Fibroblast of the conjunctiva (primary cell): ENCODE measurements at regions not wholly inside any gene's neighbourhood (a gene's known extent, or its start where the extent isn't known, plus 50 kb on each side); places are given as distances from the start of the nearest gene placed in this dataset.

Source experiments
- DNase-seq: peaks from one replicate; pipeline ENCODE4 v3.0.0-alpha.2; 2010; ENCODE audit warnings: low read depth

DNA sequence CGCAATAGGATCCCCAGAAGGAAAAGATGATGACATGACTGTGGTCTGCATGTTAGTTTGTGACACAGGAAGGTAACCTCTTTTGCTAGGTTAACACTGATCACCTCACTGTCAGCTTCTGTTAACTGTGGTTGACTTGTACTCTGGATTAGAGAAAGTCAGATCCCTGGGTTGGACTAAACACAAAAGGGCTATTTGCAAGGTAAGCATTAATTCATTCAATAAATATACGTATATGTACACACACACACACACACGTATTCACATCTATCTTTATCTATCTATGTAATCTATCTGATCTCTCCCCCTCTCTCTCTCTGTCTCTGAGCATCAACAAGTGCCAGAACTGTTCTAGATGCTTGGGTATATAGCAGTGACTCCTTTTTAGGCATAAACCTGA, 136.1 kb upstream of the SNX19 start:
- DNase-seq: no peak

DNA sequence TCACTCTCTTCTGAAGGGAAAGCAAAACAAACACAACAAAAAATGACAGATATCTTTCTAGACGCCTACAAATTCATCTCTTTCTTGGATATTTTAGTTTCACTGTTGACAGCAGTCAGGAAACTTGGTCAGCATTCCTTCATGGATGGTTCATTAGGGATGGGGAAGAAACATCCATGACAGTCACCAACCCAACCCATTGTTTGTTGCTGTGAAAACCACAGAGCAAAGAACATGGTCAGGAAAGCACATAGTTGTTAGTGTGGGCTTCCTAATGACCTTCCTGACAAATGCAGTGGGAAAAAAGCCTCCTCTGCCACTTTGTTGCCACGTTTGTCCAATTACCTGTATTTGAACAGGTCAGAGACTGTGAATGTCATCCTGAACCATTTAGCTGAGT, 139.8 kb upstream of the SNX19 start:
- no peak for DNase-seq

DNA sequence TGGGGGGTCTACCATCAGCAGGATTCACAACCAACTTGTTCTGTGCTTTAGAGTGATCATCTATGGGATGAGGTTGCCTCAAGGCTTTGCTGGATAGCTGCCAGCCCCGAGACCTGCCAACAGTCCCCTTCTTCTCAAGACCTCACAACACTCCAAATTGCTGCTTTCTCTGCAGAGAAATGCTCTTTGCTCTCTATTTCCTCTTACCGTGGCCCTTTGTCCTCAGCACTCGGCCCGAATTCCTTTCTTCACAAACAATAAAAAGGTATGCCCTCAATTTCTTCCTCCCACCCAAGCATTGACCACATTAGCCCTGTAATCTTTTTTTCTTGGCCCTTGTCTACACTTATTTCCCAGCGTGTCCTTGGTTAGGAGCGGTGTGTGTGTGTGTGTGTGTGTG, 147.4 kb upstream of the SNX19 start:
- no peak for DNase-seq

DNA sequence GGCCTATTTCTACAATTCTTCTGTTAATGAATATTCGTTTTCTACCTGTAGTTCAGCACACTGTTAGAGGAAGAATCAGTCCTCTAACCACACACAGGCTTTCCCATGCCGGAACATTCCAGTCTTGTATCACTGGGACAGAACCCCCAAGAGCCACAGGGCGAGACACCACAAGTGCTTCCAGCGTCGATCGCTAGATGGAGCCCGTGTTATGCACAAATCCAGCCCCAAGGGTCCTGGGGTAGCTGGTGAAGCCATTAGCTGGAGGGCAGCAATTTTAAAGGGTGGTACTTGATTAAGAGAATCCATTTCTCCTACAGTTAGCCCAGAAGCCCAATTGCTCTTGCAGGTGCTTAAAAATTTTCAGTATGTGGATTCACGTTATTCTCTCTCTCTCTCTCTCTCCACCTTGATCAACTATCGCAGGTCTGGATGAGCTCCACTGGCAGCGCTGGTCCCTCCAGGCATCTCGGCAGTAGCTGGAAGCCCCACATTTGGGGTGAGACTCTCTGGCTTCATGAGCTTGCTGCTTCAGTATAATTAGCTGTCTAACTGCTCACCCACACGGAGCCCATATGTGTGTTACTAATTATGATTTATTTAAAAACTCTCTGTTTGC, 148.2 kb upstream of the SNX19 start:
- DNase-seq: peak; percentile 55

DNA sequence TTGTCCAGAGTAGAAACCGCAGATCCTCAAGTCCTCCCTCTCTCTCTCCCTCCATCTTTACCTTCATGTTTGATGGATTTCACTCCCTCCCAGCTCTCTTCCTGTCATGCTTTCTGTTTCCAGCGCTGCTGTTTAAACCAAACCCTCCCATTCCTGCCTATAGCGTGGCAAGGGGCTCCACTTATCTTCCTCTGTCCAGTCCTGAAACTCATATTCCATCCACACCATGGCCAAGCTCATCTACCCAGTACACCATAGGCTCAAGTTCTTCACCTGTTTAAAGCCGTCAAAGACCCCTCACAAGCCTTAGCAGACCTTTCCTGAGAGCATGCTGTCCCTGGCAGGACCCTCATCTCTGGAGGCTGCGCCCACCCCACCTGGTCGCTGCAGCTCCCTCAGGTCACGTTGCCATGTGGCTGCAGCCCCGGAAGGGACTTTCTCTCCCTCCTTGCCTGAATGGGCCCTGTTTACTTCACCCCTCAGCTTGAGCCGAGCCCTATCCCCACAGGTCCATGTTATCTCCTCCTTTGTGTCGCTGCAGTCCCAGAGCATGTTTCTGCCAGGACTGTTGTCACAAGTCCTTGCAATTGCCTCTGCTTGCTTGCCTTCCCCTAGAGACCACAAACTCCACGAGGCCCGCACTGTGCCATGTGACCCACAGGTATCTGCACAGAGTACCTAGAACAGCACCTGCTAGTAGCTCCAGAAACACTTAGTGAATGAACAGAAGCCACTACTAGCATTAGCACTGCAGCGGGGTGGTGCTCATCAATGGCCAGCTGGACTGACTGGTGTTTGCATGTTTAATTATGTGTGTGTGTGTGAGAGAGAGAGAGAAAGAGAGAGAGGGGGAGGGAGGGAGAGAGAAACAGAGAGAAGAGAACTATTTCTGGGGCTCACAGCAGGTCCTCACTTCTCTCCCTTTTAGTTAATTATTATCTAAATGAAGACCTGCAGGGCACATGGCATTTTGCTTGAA, 149.4 kb upstream of the SNX19 start:
- DNase-seq: no peak

DNA sequence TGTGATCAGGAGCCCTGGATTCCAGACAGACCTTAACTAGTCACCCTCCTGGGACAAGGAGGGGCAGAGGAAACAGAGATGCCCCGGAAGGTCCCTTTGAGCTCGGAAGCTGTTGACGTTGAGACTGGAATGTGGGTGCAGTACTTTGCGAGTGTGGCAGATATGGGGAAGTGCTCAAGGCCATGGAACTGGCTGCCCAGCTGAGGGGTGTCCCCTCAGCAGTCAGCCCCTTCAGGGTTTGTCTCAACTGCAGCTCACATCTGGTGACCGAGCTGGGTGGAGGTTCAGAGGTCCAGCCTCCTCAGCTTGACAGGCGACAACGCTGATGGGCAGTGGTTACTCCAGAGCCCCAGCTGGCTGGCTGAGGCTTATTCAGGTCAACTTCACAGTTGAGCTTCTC, 150.3 kb upstream of the SNX19 start:
- DNase-seq: no peak

DNA sequence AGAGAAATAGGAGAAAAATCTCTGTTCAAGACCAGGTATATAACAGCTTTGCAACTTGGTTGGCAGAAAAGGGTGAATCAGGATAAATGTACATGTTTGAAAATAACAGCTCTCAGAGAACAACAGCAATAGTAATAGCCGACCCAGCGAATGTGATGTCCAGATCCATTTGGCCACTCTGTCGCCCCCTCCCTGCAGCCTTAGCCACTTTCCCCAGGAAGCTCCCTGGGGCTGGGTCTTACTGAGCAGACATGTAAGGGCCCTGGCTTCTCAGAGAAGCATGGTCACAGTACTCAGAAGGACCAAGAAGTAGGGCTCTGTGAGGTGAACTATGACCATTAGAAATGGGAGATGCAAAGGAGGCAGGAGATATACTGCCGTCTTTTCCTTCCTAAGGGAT, 154.1 kb upstream of the SNX19 start:
- no peak for DNase-seq

DNA sequence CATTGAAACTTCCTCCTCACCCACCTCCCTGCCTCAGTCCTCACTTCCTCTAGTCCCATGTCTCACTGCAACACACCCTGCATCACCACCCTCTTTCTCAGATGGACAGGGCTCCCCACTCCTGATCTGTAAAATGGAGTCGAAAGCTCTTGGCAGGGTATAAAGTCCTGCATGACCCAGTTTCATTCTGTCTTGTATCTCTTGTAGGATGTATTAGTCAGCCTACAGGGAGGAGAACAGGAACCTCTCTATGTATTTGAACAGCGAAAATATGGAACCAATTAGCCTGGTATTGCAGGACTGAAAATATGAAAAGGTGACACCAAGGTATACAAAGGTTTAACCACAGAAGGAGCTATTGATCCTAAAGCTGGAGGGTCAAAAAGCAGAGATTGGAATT, 156.9 kb upstream of the SNX19 start:
- no peak for DNase-seq

DNA sequence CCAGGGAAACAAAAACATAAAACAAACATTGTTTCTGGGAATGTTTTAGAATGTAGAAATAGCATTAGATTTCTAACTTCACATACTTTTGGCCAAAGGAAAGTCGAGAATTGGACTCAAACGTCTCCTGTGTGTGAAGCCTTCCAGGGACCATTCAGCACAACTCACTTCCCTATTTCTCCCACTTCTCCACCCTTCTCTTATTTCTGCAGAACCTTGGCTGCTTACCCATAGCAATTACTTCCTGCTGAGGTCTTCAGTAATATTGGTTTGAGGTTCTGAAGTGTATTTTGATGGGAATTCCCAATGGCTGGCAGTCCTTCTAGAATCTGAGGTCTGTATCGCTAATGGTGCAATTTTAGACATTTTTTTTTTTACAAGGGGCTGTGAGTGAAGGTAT, 158.3 kb upstream of the SNX19 start:
- no peak for DNase-seq

DNA sequence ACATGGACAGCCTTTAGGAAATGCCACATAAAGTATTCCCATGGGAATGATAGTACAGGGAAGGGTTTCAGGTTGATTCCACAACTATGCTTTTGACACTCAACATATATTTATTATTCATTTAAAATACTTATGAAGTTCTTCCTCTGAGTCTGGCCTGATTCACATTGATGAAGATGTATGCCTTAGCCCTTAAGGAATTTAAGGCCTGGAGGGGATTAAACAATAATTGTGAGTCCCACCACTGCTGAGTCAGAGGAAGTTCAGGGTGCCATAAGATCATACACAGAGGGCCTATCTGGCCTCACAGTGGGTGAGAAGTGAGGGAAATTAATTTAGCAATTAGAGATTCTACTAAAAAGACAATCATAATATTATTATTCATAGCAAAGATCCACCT, 161.1 kb upstream of the SNX19 start:
- DNase-seq: no peak

DNA sequence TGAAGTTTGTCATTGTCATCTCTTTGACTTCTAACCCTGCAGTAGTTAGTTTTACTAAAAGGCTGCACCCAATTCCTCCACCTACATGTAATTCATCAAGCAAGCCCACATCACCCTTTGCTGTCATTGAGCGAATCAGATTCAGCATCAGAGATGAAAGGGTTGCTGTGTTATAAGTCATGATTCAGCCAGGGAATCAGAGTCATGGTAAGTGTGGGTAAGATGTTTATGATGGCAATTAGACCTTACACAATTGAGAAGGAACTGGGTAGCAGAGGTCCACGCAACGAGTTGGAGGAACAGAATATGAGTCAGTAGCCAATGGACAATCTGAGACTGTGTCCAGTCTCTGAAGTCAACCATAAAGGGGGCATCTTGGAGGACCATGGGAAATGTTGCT, 162.8 kb upstream of the SNX19 start:
- DNase-seq: no peak

DNA sequence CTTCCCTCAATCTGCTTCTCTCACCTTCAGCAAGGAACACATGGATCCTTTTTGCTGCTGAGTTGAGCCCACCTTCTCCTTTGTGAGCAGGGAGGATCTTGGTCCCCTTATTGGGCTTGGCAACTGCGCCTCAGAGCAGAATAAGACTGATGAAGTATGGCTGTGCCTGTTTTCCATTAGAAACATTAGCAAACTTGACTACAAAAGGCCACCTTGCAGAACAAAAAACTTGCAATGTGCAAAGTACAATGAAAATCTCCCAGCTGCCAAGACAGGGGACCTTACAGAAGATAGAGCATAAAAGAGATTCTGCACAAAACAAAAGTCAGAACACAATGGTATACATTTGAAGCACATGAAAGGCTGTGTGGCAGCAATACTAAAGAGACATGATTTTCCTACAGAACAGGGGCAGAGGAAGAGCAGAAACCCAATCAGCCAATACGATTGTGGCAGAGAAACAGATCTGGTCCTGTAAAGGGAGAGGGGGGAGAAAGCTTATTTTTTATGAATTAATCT, 173.5 kb upstream of the SNX19 start:
- no peak for DNase-seq

DNA sequence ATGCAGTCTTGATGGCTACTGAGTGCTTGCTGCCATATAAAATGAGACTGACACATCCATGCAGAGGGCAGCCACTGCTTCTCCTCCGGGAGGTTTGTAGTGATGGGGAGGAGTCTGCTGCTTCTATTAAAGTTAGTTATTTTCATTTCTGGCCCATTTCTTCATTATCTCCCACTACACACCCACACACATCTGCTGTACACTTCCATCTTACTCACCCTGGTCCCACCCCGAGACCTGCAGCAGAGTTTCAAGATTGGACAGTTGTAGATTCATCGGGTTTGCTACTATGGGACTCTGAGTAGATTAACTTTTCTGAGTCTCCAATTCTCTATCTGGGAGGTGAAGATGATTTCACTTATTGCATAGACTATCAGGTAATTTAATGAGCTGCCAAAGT, 176.2 kb upstream of the SNX19 start:
- no peak for DNase-seq

DNA sequence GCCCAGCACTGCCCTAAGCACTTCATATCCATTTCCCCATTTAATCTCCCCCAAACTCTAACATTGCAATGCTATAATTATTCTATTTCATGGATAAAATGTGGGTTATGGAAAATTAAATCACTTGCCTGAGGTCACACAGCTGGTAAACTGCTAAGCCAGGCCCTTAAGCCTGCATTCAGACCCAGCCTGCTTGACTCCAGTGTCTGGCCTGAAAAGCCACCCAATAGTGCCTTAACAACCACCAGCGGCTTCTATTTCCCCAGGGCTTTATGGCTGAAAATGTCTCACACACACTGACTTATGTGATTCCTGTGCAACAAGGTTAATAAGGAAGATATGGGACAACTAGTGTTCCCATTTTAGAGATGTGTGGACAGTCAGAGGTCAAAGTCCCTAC, 178.5 kb upstream of the SNX19 start:
- DNase-seq: no peak

DNA sequence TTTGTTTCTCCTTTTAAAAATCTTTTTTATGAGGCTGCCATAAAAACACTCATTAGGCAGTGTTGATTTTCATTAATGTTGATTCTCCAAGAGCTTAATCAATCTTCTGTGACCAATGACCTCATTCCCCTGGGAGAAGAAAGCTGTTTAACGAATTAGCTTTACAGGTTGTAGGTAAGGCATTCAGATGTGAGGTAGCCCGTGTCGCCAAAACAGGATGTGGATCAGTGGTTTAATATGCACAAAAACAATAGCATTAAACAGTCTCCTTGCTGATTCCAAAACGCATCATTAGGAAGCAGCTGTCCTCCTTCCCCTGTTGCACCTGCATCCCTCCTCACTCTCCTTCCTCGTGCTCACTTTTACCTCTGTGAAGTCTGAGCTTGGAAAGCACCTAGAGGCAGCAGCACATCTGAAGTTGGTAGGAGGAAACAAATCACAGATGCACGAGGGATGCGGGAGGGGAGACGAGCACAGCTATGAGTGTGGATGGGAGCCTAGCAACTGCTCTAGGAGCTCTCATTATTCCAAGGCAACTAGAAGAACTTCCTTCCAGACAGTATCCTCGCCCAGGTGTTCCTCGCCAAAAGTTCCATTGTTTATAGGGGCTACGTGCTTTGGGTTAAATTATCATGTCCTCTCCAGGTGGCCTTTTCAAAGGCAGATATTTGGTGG, 179.4 kb upstream of the SNX19 start:
- DNase-seq: no peak

DNA sequence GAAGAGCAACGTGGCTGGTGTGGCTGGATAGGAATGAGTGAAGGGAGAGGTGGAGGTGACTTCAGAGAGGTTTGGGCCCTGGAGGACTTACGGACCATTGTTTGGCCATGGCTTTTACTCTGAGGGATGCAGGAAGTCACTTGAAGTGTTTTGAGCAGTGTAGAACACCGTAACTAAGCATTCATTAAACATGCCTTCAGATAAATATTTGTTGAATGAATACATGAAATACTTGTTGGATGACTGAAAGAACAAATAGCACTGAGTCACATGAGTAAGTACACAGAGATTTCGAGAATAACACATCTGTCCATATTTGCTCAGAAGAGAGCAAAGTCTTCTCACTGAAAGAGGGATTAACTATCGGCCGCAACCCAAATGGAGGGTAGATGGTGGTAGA, 182.7 kb upstream of the SNX19 start:
- no peak for DNase-seq

DNA sequence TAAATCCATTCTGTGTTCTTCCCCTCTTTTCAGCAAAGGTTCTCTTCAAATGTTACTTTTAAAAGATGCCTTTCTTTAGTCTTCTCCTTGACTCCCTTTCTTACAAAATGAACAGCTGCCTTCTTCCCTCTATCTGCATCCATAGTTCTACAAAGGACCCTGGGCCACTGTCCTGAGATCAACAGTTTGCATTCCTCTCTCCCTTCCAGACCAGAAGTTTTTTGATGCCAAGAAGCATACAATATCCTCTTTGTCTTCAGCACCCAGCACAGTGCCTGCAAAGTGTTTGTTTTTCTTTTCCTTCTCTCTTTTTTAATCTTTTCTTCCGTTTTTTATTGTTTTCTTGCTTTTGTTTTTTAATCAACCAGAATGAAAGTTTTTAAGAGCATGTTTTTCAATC, 183.5 kb upstream of the SNX19 start:
- DNase-seq: no peak

DNA sequence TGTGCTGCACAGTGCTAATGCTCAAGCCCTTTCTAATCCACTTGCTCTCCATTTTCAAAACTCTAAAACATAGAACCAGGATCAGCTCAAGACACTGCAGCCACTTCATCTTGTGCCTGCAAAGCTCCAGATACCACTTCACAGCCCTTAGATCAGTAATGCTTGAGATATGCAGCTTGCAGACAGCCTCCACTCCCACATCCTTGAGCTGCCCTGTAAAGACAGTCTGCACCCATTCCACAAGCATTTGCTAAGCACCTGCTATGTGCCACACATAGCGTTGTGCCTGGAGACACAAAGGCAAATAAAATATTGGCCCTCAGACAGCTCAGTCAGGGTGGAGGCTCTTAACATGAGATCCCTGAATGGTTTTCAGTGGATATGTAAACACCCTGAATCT, 192.5 kb upstream of the SNX19 start:
- DNase-seq: no peak

DNA sequence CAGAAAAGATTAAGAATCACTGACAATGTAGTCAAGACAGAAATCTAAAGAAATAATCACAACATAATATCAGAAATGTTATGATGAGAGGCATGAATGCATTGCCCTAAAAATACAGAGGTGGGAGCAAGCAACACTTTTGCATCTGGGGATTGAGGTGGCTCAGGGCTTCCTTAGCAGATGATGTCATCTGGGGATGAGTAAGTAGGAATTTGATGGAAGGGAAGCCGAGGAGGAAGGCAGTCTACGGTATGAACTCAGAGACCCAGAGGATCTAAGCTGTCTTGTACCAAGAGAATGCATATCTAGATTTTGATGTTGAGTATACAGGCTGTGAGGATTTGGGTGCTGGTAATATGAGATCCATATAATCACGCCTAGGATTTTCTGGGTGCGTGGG, 193.0 kb upstream of the SNX19 start:
- no peak for DNase-seq

DNA sequence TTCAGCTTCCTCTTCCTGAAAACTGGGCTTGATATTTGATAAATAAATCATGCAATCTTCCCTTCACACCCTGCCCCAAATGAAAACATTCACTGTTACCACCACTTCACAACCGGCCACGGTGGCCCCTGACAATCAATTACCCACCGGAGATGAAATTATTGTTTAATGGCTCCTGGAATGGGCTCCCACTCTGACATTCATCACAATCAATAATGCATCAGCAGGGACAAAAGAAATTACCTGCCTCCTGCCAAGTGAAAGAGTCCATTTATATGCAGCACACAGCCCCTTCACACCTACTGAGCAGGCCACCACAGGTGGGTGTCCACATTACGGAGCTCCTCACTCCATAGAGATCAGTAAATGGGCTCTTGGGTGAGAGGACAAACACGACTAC, 193.5 kb upstream of the SNX19 start:
- no peak for DNase-seq

DNA sequence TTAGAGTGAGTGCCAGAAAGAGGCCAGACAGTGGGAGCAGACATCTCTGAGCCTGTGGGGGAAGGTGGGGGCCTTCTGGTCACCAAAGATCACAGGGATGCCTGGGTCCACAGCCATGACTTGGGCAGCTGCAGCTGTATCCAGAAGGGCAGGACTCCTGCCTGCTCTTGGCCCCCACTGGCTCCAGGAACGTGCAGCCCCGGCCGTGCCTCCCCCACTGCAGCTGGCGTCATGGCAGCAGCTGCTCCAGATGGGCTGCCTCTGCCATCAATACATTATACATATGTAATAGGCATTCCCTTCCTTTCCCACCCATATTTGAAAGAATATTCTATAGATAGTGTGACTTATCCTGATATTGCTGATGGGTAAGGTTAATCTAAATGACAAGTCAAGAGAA, 195.5 kb upstream of the SNX19 start:
- DNase-seq: no peak

DNA sequence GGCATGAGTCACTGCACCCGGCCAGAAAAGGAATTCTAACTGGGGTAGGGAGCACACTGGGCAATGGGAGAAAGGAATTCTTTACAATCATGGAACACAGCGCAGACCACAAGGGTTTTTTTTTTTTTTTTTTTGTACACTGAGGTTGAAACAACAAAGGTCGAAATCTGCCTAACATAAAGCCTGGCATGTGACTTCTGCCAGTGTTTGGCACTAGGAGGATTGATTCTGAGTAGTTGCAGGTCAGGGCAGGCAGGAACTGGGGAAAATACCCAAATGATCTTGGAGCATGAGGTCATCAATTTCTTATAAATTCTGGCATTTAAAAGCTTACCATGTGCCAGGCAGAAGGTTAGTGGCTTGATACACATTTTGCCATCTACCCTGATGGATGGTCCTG, 202.0 kb upstream of the SNX19 start:
- no peak for DNase-seq
